Heart left ventricle (tissue), 13 donors: ENCODE measurements at regions not wholly inside any gene's neighbourhood (a gene's known extent, or its start where the extent isn't known, plus 50 kb on each side); places are given as distances from the start of the nearest gene placed in this dataset.

Source experiments
- POLR2A ChIP-seq, 2 donors: fragments of 450-650 bp; IDR thresholded peaks; one replicate each; pipeline ENCODE4 v1.6.1; 2017; ENCODE audit warnings: antibody characterized with exemption in 2 of 2, mild to moderate bottlenecking in 2 of 2, moderate library complexity in 2 of 2
- TF ChIP-seq, protein P1 (sequence below), 12 donors: fragments of 200-600 bp; sonication (generic) in 4 of 12; IDR thresholded peaks; one replicate each; pipeline versions ENCODE4 v1.5.0 to v1.8.0; 2018 to 2022; ENCODE audit warnings: antibody characterized with exemption in 12 of 12, mild to moderate bottlenecking in 5 of 12
- donor health status: ischemic (EF 13 %, LVEDD 7.1; RV severe dilation, severe dysfunction).
- donor health status: DM: no; HTN: yes; CAD: no.
- donor health status: DM: no; HTN: no; CAD: no.
- donor health status: ischemic (EF 25% LVEDD 6.9; RV normal size, moderate dysfunction).
- donor health status: ischemic (EF 25% LVEDD 5.7; RV mildly dilated, moderate dysfunction).
- donor health status: ischemic (EF 35%, LVEDD 5.7; RV mildly dilated, moderate dysfunction).
- donor health status: nonischemic (EF 11% LVEDD 7.7; RV severe dilation, severe dysfunction).
- donor health status: DM: yes; HTN: yes; CAD: no.
- donor health status: PGD.
- donor health status: ischemic (EF 29% LVEDD 5.4; RV normal size, mild dysfunction).
- donor health status: nonischemic (EF 23%, LVEDD 6.1; RV moderate dilation, normal function).

DNA sequence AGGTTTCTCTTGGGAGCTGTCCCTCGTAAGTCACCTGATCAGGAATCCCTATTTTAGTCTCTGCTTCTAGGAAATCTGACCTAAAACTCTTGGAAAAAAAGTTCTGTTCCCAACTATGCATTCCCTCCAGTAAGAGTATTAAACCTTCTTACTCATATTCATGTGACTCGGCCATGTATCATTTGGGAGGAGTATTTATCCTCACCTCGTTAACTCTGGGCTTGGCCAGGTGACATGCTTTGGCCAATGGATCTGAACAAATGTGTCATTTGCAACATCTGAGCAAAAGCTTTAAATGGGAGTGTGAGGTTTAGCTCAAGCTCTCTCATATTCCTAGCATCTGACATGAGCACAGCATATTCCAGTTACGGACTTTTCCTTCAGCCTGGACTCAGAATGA lies 226.8 kb downstream of the NUAK1 start:
- no peak for TF ChIP-seq POLR2A (IDR thresholded peaks at IDR 0.05)
- TF ChIP-seq, protein P1, sequence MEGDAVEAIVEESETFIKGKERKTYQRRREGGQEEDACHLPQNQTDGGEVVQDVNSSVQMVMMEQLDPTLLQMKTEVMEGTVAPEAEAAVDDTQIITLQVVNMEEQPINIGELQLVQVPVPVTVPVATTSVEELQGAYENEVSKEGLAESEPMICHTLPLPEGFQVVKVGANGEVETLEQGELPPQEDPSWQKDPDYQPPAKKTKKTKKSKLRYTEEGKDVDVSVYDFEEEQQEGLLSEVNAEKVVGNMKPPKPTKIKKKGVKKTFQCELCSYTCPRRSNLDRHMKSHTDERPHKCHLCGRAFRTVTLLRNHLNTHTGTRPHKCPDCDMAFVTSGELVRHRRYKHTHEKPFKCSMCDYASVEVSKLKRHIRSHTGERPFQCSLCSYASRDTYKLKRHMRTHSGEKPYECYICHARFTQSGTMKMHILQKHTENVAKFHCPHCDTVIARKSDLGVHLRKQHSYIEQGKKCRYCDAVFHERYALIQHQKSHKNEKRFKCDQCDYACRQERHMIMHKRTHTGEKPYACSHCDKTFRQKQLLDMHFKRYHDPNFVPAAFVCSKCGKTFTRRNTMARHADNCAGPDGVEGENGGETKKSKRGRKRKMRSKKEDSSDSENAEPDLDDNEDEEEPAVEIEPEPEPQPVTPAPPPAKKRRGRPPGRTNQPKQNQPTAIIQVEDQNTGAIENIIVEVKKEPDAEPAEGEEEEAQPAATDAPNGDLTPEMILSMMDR (IDR thresholded peaks at IDR 0.05), result no peak
